Left ventricle myocardium superior (tissue), 1 donor: ENCODE measurements at regions not wholly inside any gene's neighbourhood (a gene's known extent, or its start where the extent isn't known, plus 50 kb on each side); places are given as distances from the start of the nearest gene placed in this dataset.

Experiments
- ATAC-seq: fragments of 200-7000 bp; cut with Tn5 transposase; one replicate; pipeline ENCODE4 v1.9.1; 2020; ENCODE audit warnings: mild to moderate bottlenecking, moderate library complexity
- DNase-seq: peaks from one replicate; pipeline ENCODE4 v3.0.0-alpha.2; 2020
- intact Hi-C: fragments of 100-400 bp; cut with micrococcal nuclease; formaldehyde crosslinking; loops from one replicate; pipeline ENCODE4 v1.11.0; 2022
- donor health status: DM: no; HTN: yes; CAD: no; lungs with severe emphysema.

- DNase-seq (no peak), ATAC-seq (no peak)
- intact Hi-C loops: no loop called here
Measured at GRCh38 chr1:195788721-195789120, 819.5 kb downstream of the KCNT2 start.

GRCh38 chr1:195785830-195786229 is 822.4 kb downstream of the KCNT2 start:
- intact Hi-C loops: no loop called here
- DNase-seq: no peak
- no peak for ATAC-seq

GRCh38 chr1:195773931-195774330 is 834.3 kb downstream of the KCNT2 start:
- intact Hi-C loops: no loop called here
- ATAC-seq (no peak), DNase-seq (no peak)

- intact Hi-C loops: no loop called here
- DNase-seq: no peak
- ATAC-seq: no peak
Measured at GRCh38 chr1:195769461-195769860, 838.8 kb downstream of the KCNT2 start.

- no peak for DNase-seq
- ATAC-seq: no peak
- intact Hi-C loops: no loop called here
Measured at GRCh38 chr1:195768936-195769335, 839.3 kb downstream of the KCNT2 start.

GRCh38 chr1:195768377-195768776 is 839.9 kb downstream of the KCNT2 start:
- DNase-seq (no peak), ATAC-seq (no peak)
- intact Hi-C loops: no loop called here

GRCh38 chr1:195766709-195767108 is 841.5 kb downstream of the KCNT2 start:
- DNase-seq (no peak), ATAC-seq (no peak)
- intact Hi-C loops: no loop called here

GRCh38 chr1:195765099-195765498 is 843.1 kb downstream of the KCNT2 start:
- DNase-seq: no peak
- intact Hi-C loops: no loop called here
- ATAC-seq: no peak

GRCh38 chr1:195763907-195764374 is 844.3 kb downstream of the KCNT2 start:
- ATAC-seq: no peak
- intact Hi-C loops: no loop called here
- no peak for DNase-seq

- intact Hi-C loops: no loop called here
- ATAC-seq (no peak), DNase-seq (no peak)
Measured at GRCh38 chr1:195763146-195763906, 844.9 kb downstream of the KCNT2 start.

- intact Hi-C loops: no loop called here
- ATAC-seq (no peak), DNase-seq (no peak)
Measured at GRCh38 chr1:195761104-195761503, 847.1 kb downstream of the KCNT2 start.

GRCh38 chr1:195756109-195756508 is 852.1 kb downstream of the KCNT2 start:
- ATAC-seq (no peak), DNase-seq (no peak)
- intact Hi-C loops: no loop called here

- intact Hi-C loops: no loop called here
- ATAC-seq (no peak), DNase-seq (no peak)
Measured at GRCh38 chr1:195754874-195755273, 853.4 kb downstream of the KCNT2 start.

GRCh38 chr1:195754303-195754702 is 853.9 kb downstream of the KCNT2 start:
- DNase-seq: no peak
- ATAC-seq: no peak
- intact Hi-C loops: no loop called here

- intact Hi-C loops: no loop called here
- DNase-seq (no peak), ATAC-seq (no peak)
Measured at GRCh38 chr1:195748969-195749368, 859.3 kb downstream of the KCNT2 start.

GRCh38 chr1:195745189-195746010 is 862.8 kb downstream of the KCNT2 start:
- intact Hi-C loops: no loop called here
- ATAC-seq (no peak), DNase-seq (no peak)

- no peak for DNase-seq
- no peak for ATAC-seq
- intact Hi-C loops: no loop called here
Measured at GRCh38 chr1:195744256-195744655, 864.0 kb downstream of the KCNT2 start.

- intact Hi-C loops: no loop called here
- no peak for ATAC-seq
- no peak for DNase-seq
Measured at GRCh38 chr1:195740862-195741261, 867.4 kb downstream of the KCNT2 start.

- intact Hi-C loops: no loop called here
- DNase-seq (no peak), ATAC-seq (no peak)
Measured at GRCh38 chr1:195738966-195739650, 869.1 kb downstream of the KCNT2 start.

- DNase-seq: no peak
- intact Hi-C loops: no loop called here
- ATAC-seq: no peak
Measured at GRCh38 chr1:195735140-195735539, 873.1 kb downstream of the KCNT2 start.
